GM19467 (cell line): ENCODE measurements at regions not wholly inside any gene's neighbourhood (a gene's known extent, or its start where the extent isn't known, plus 50 kb on each side); places are given as distances from the start of the nearest gene placed in this dataset.

Experiments used
- ATAC-seq: cut with Tn5 transposase; IDR thresholded peaks from one replicate; pipeline ENCODE4 v1.9.1; 2021; ENCODE audit warnings: mild to moderate bottlenecking, moderate library complexity; ENCODE audit not compliant: unreplicated experiment

- ATAC-seq, result no peak
These were observed 137.9 kb downstream of the BACH1 start for GRCh38 chr21:29436650-29437049.

- ATAC-seq, result no peak
These were observed 142.9 kb downstream of the BACH1 start for GRCh38 chr21:29441651-29442050.

DNA sequence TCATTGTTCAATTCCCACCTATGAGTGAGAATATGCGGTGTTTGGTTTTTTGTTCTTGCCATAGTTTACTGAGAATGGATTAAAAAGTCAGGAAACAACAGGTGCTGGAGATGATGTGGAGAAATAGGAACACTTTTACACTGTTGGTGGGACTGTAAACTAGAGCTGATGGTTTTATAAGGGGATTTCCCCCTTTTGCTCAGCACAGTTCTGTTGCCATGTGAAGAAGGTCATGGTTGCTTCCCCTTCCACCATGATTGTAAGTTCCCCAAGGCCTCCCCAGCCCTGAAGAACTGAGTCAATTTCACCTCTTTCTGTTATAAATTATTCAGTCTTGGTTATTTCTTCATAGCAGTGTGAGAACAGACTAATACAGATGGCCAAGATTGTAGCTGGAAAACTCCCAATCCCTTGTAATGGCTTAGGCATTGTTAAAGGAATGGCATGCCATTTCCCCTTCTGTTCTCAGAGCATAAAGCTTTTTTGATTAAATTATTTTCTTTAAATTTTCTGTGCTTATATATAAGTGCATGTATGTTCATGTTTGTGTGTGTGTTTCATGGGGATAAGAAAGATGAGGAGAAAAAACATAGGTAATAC, 144.8 kb downstream of the BACH1 start:
- no peak for ATAC-seq

- no peak for ATAC-seq
These were observed 150.0 kb downstream of the BACH1 start for GRCh38 chr21:29448766-29449165.

- ATAC-seq, result no peak
These were observed 150.7 kb downstream of the BACH1 start for GRCh38 chr21:29449306-29449950.

GRCh38 chr21:29450058-29450457, 151.3 kb downstream of the BACH1 start:
- no peak for ATAC-seq

- ATAC-seq, result no peak
These were observed 154.8 kb downstream of the BACH1 start for GRCh38 chr21:29453511-29453910.

- ATAC-seq, result no peak
These were observed 155.5 kb downstream of the BACH1 start for GRCh38 chr21:29454179-29454578.

DNA sequence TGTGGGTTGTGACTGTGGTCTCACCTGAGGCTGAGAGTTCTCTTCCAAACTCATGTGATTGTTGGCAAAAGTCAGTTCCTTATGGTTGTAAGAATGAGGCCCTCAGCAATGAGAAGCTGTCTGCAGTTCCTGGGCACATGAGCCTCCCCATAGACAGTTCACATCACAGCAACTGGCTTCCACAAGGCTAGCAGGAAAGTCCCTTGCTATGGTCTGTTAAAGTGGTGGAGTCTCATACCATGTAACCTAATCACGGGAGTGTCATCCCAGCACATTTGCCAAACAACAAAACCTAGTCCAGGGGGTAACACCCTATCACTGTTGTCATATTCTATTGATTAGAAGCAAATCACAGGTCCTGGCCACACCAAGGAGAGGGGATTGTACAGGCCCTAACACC, 163.8 kb downstream of the BACH1 start:
- ATAC-seq, result no peak

GRCh38 chr21:29465546-29465945, 166.8 kb downstream of the BACH1 start:
- ATAC-seq, result no peak

DNA sequence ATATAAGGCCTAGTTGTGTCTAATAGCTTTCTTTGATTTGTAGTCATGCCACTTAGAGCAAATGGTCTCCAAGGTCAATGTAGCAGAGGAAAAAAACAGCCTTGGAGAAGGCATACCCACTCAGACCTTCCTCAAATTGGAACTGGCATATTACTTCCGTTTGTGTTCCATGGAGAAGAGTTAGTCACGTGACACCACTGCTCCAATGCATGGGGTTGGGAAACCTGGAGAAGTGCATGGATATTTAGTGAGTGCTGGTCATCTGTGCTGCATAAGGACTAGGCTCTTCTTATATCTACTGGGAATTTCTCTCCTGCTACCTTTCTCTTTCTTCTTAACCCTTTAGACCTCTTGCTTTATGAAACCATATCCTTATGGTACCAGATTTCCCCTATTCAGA, 167.8 kb downstream of the BACH1 start:
- no peak for ATAC-seq

GRCh38 chr21:29470397-29470796, 171.7 kb downstream of the BACH1 start:
- ATAC-seq, result no peak

DNA sequence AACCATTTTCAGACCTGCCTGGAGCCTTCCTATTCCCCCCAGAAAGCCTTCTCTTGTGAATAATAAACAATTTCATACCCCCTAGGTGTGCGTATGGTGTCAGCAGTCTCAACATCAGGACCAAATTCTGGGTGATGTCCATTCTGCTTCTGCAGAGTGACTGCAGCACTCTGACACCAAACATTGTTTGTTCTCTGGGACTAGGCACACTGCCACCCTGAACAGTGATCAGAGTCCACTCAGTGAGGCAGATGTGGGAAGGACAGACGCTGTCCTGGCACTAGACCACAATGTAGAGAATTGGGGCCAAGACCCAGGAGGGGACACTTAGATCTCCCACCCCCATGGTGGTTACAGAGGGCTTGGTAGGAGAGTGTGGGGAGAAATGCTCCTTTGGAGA, 175.1 kb downstream of the BACH1 start:
- no peak for ATAC-seq

GRCh38 chr21:29475329-29475728, 176.6 kb downstream of the BACH1 start:
- no peak for ATAC-seq

DNA sequence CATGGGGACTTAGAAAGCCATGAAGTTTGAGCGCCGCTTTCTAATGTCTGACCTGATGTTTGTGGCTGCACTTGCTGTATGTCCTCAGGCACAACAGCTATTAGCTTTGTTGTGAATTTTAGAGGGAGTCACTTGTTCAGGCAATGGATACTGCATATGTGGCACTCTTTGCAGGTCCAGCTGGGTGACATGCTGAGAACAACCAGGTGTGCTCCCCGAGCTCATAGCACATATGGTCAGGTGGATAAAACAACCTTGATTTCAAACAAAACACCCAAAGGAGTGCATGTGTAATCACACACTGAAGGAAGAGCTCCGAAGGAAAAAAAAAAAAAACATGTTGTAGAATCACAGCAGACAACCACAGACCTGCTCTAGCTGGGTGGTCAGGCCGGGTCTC, 178.6 kb downstream of the BACH1 start:
- ATAC-seq, result no peak

DNA sequence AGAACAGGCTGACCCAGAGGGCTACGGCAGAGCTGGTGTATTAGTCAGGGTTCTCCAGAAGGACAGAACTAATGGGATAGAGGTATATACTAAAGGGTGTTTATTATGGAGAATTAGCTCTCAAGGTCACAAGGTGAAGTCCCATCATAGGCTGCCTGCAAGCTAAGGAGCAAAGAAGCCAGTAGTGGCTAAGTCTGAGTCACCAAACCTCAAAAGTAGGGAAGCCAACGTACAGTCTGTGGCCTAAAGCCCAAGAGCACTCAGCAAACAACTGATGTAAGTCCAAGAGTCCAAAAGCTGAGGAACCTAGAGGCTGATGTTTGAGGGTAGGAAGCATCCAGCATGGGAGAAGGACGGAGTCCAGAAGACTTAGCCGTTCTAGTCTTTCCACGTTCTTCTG, 179.2 kb downstream of the BACH1 start:
- ATAC-seq, result no peak

DNA sequence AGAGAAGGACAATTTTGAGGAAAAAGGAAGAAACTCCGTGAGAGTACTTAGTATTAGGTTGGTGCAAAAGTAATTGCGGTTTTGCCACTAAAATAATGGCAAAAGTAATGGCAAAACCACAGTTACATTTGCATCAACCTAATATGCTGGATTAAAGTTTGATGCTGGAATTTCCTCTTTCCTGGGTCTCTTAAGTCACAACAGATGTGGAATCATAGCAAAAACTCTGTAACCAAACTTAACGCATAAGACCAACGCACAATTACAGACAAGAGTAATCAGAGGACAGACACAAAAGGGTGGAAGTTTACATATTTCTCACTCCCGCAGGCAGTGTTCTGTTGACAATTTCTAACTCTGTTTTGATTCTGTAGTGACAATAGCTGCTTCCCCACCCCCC, 182.4 kb downstream of the BACH1 start:
- no peak for ATAC-seq

DNA sequence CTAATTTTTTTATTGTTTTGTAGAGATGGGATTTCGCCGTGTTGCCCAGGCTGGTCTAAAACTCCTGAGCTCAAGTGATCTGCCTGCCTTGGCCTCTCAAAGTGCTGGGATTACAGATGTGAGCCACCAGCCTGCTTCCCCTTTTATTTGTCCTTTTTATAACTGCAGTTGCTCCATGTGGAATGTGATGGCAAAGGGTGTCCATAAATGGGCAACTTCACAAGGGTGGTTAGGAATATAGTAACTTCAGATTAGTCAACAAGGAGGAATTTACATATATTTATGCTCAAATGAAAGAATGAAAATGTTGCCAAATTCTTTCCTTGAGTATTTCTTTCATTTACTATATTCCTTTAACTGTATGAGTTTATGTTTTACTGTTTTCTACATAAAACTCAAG, 182.9 kb downstream of the BACH1 start:
- no peak for ATAC-seq

- ATAC-seq, result no peak
These were observed 187.6 kb downstream of the BACH1 start for GRCh38 chr21:29486306-29486807.
